Amniotic epithelial cell (primary cell): ENCODE measurements at regions not wholly inside any gene's neighbourhood (a gene's known extent, or its start where the extent isn't known, plus 50 kb on each side); places are given as distances from the start of the nearest gene placed in this dataset.
"Not testable (repeated sequence)": the region's sequence is repeated elsewhere in the genome, so short reads cannot be mapped to it uniquely, and the experiment has no call there.

ENCODE experiments used
- DNase-seq: peaks from one replicate; pipeline ENCODE4 v3.0.0-alpha.2; 2010; ENCODE audit warnings: low read depth

DNA sequence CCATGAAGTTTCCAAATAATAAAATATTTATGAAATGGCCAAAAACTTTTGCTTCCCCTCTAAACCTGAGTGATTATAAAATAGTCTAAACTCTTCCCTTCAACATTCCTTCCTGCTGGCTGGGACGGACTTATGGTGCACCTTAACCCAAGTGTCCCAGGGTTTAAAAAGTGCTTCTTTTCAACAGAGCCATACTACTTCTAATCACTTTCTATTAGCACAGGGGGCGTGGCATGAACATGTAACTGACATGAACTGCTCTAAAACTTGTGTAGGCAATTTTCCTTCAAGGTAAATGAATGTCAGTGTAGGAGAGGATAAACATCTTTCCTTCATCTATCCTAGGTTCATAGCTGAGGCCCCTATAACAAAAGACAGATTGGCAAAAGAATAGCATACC is 163.6 kb upstream of the RIMS1 start:
- DNase-seq: no peak

DNA sequence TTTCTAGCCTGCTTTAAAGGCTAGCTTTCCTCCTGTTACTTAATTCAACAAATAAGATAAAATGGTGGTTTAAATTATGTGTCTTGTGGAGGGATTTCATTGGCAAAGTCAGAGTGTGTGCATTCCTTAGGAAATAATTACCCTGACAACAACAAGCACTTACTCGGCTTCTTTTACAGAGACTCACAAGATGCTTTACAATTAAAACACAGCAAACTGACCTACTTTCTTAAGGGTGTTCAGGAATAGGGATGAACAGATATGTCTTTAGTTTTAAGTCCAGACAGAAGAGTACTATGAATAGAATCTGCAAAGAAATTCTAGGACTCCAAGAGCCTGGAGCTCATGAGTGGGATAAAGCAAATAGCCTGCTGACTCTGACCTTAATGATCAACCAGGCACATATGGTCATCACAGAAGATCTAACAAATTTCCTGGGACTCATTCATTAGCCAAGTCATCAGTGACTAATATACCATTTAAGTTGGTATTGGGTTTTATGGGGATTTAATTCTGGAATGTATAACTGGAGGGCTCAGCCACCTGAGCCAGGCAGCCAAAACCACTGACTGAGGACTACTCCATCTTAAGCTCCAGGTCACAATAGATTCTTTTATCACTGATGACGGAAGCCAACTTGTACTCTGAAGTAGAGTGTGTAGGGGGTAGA is 161.8 kb upstream of the RIMS1 start:
- DNase-seq: no peak

DNA sequence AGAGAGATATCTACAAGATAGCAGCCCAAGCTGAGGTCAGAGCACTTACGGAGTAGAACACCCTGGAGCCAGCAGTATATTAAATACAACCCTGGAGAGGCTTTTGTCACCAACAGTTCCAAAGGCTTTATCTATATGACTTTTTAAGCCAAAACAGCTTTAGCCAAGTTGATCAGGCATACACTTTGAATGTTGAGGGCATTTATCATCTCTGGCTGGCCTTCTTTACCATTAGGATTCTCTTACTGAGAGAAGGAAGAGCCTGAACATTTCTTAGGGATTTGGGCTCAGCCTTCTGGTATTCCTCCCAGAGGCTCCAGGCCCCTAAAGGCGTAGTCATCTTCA is 161.3 kb upstream of the RIMS1 start:
- DNase-seq: no peak

GRCh38 chr6:71726121-71726520 is 160.2 kb upstream of the RIMS1 start:
- no peak for DNase-seq

GRCh38 chr6:71727632-71728294 is 158.6 kb upstream of the RIMS1 start:
- DNase-seq: no peak

DNA sequence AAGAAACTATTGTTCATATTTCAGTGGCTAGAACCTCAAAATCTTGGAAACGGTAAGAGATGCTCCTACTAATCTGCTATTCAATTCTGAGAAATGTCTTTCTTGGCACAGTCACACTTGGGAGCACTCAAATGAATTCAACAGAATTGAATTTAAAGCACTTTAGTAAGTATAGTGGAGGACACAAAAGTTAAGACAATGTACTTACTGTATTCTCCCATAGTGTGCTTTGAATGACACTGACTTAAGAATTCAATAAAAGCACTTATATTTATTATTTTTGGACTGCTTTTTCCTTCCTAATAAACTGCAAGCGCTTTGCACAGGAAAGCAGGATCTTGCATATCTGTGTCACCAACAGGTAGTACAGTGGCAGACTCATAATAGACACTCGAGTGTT is 156.1 kb upstream of the RIMS1 start:
- DNase-seq: no peak

DNA sequence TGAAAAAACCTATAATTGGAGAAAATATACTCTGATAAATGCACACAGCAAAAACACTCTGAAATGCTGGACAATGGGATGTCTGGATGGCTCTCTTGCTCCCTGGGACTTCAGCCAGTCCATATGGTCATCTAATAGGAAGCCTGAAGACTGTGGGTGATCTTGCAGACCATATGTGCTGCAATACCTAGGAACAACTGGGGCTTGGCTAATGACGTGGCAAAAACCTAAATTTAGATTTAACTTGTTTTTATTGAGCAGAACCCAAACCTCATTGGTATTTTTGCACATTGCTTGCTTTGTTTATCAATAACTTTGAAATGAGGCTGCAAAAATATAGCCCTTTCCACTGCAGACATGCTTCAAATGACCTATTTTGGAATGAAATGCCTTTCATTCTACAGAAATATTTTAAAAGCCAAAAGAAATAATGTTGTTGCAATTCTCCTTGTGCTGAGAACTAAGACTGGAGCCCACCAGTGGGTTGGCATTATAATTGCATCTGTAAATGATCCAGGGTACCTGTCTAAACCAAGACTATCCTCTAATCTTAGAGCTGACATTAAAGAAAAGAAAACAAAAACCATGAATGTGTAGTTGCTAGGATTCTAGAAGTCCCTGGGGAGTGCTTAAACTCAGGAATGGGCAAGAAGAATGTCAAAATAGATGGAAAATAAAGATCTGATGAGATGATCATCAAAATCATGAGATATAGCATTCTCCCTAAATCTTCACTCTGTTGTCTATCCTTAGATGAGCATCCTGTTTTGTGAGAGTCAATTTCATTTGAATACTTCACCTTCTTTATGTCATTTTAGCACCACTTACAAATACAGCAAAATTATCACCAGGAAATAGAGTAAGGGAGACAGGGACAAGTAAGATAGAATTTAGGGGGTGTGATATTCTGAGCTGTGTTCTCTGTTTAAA is 152.1 kb upstream of the RIMS1 start:
- no peak for DNase-seq

GRCh38 chr6:71737953-71738352 is 148.4 kb upstream of the RIMS1 start:
- no peak for DNase-seq

DNA sequence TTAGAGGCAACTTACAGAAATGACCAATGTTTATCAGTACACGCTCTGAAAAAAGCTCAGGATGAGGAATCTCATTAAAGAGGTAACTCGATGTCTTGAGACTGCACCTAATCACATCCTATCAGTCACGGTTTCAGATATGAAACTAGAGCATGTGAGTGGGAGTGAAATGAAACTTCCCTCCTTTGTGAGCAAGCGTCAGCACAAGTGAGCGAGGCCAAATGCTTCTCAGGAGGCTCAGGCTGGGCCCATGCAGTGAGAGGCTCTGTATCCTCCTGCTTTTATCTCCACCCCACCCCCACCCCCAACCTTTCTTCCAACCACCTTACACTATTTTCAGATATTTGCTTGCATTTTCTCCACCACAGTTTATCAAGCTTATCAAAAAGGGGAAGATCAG is 140.8 kb upstream of the RIMS1 start:
- DNase-seq: peak; percentile 14

DNA sequence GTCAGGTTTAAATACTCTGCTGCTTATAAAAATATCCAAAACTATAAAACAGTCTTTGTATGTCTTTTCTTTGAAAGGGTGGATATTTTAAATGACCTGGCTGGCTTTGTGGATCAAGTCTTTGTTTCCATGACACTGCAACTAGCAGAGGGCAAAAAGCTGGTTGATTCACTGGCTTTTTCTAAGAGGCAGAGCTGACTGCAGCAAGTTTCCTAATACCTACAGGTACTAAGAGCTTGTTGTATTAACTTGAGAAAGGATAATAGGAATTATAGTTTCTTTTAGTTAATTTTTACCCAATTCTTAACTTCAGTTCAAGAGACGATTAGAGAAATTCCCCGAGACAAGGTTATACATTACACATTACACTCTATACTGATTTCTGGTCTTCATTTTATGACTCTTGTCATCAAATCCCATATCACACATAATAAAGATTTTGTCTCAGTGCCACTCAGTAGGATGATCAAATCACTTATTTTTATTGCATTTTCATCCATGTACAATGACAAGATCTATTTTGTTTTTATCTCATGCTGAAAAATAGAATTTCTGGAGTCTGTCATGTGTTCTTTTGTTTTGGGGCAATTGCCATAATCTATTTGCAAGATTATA is 120.1 kb upstream of the RIMS1 start:
- DNase-seq: no peak

GRCh38 chr6:71766796-71767195 is 119.6 kb upstream of the RIMS1 start:
- no peak for DNase-seq

DNA sequence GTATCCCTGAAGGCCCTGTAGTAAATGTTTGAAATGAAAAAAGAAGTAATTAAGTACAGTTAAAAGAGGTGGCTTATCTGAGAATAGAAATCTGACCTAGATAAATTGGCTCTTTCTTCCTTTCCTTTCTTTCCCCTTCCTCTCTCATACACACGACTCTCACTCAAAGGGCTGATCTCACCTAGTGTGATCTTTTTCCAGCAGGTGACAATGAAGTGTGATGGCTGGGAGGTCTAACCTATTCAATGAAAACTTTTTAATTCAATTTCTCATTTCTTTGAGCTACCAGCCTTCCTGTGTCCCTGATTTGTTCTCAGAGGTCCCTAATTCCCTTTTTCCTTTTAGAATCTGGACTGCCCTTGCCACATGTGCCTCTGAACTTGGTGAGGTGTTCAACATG is 118.0 kb upstream of the RIMS1 start:
- DNase-seq: no peak

GRCh38 chr6:71808865-71809264 is 77.5 kb upstream of the RIMS1 start:
- DNase-seq: no peak

- DNase-seq: no peak
Measured at GRCh38 chr6:71810880-71811279, 75.5 kb upstream of the RIMS1 start.

- no peak for DNase-seq
Measured at GRCh38 chr6:71822625-71823024, 63.7 kb upstream of the RIMS1 start.

GRCh38 chr6:71832110-71832764 is 54.1 kb upstream of the RIMS1 start:
- not testable (repeated sequence) for DNase-seq
